ENCODE measurements at regions not wholly inside any gene's neighbourhood (a gene's known extent, or its start where the extent isn't known, plus 50 kb on each side); places are given as distances from the start of the nearest gene placed in this dataset.
"Not testable (repeated sequence)": the region's sequence is repeated elsewhere in the genome, so short reads cannot be mapped to it uniquely, and the experiment has no call there.

DNA sequence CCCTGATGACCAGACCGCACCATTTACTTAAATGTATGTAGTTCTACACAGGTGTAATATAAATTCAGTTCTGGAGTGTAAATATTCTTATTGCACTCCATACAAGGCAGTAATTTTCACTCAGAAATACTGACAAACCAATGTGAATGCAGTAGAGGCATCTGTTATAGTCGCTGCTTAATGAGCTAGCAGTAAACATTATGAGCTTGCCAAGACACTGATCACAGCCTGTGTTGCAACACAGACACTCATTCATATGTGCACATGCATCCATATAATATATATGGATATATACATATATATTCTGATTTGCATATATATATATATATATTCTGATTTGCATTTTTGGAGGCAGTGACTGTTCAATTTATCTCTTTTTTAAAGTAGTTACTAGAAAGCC lies 435.1 kb upstream of the ST8SIA4 start:
- H3K4me2 ChIP-seq (ENCODE audit: low read length), result no peak overlapping the region
- no peaks in the 10 kb centered on the region for H4K20me1 ChIP-seq (ENCODE audit: low read length)
- intact Hi-C loops (cut with micrococcal nuclease), result no loop called here
- no peaks in the 10 kb centered on the region for H3F3A ChIP-seq (ENCODE audit: low read length, unreplicated experiment)
- no peak overlapping the region for H3K9ac ChIP-seq (ENCODE audit: low read length)
- ATAC-seq (no peak), DNase-seq (no peak)
- no peaks in the 10 kb centered on the region for H3K27me3 ChIP-seq (ENCODE audit: low read length)
- no peak for TF ChIP-seq CTCF (conservative IDR thresholded peaks at IDR 0.05; ENCODE audit: low read depth, low read length)
- no peak for TF ChIP-seq EZH2 (IDR thresholded peaks at IDR 0.05; ENCODE audit: low read length, unreplicated experiment)
- TF ChIP-seq EZH2phosphoT487 (IDR thresholded peaks at IDR 0.05; ENCODE audit: borderline replicate concordance, low read length), result no peak
- H3K9me3 ChIP-seq (ENCODE audit: low read length), result no peaks in the 10 kb centered on the region
- no peak overlapping the region for H3K4me3 ChIP-seq (ENCODE audit: low read length)
- H3K36me3 ChIP-seq (ENCODE audit: low read depth, low read length), result no peaks in the 10 kb centered on the region
- no TSS peak for BruUV-seq (replicated peaks)
- POLR2A ChIA-PET (ENCODE audit: unreplicated experiment), result no interaction called here
- H2AFZ ChIP-seq (ENCODE audit: low read length), result no peak overlapping the region
- no peak overlapping the region for H3K27ac ChIP-seq (ENCODE audit: low read length)
- no peaks in the 10 kb centered on the region for H3K9me2 ChIP-seq (replicated peaks; ENCODE audit: low read length)
- no peaks in the 10 kb centered on the region for H3K4me1 ChIP-seq (ENCODE audit: insufficient read depth, low read length)
- H3K79me2 ChIP-seq (ENCODE audit: low read length), result no peaks in the 10 kb centered on the region
- CTCF ChIA-PET, result no interaction called here

- no peaks in the 10 kb centered on the region for H3F3A ChIP-seq (ENCODE audit: low read length, unreplicated experiment)
- H3K9me2 ChIP-seq (replicated peaks; ENCODE audit: low read length), result no peaks in the 10 kb centered on the region
- H4K20me1 ChIP-seq (ENCODE audit: low read length), result no peaks in the 10 kb centered on the region
- ChIA-PET POLR2A (ENCODE audit: unreplicated experiment) (no interaction called here), CTCF (no interaction called here)
- H3K79me2 ChIP-seq (ENCODE audit: low read length), result no peaks in the 10 kb centered on the region
- H3K9me3 ChIP-seq (ENCODE audit: low read length), result no peaks in the 10 kb centered on the region
- DNase-seq (no peak), ATAC-seq (no peak)
- no peak overlapping the region for H3K4me2 ChIP-seq (ENCODE audit: low read length)
- intact Hi-C loops (cut with micrococcal nuclease), result no loop called here
- H3K4me3 ChIP-seq (ENCODE audit: low read length), result no peak overlapping the region
- no peaks in the 10 kb centered on the region for H3K36me3 ChIP-seq (ENCODE audit: low read depth, low read length)
- H3K4me1 ChIP-seq (ENCODE audit: insufficient read depth, low read length), result no peaks in the 10 kb centered on the region
- no peak overlapping the region for H3K27ac ChIP-seq (ENCODE audit: low read length)
- no peak overlapping the region for H2AFZ ChIP-seq (ENCODE audit: low read length)
- H3K9ac ChIP-seq (ENCODE audit: low read length), result no peak overlapping the region
- BruUV-seq (replicated peaks), result no TSS peak
- no peak for TF ChIP-seq EZH2phosphoT487 (IDR thresholded peaks at IDR 0.05; ENCODE audit: borderline replicate concordance, low read length)
- no peak for TF ChIP-seq CTCF (conservative IDR thresholded peaks at IDR 0.05; ENCODE audit: low read depth, low read length)
- no peaks in the 10 kb centered on the region for H3K27me3 ChIP-seq (ENCODE audit: low read length)
Measured at GRCh38 chr5:101327816-101328215, 424.7 kb upstream of the ST8SIA4 start.

- ChIA-PET CTCF (no interaction called here), POLR2A (ENCODE audit: unreplicated experiment) (no interaction called here)
- Histone ChIP-seq H3K9me2 (replicated peaks; ENCODE audit: low read length) (no peaks in the 10 kb centered on the region), H3K9me3 (ENCODE audit: low read length) (no peaks in the 10 kb centered on the region), H3F3A (ENCODE audit: low read length, unreplicated experiment) (no peaks in the 10 kb centered on the region), H3K4me1 (ENCODE audit: insufficient read depth, low read length) (no peaks in the 10 kb centered on the region), H3K79me2 (ENCODE audit: low read length) (no peaks in the 10 kb centered on the region), H4K20me1 (ENCODE audit: low read length) (no peaks in the 10 kb centered on the region), H3K36me3 (ENCODE audit: low read depth, low read length) (no peaks in the 10 kb centered on the region), H3K9ac (ENCODE audit: low read length) (no peak overlapping the region), H3K4me3 (ENCODE audit: low read length) (no peak overlapping the region), H3K4me2 (ENCODE audit: low read length) (no peak overlapping the region), H2AFZ (ENCODE audit: low read length) (no peak overlapping the region), H3K27ac (ENCODE audit: low read length) (no peak overlapping the region), H3K27me3 (ENCODE audit: low read length) (no peaks in the 10 kb centered on the region)
- intact Hi-C loops (cut with micrococcal nuclease), result no loop called here
- DNase-seq, result no peak
- no peak for ATAC-seq
- BruUV-seq (replicated peaks), result no TSS peak
- TF ChIP-seq EZH2 (IDR thresholded peaks at IDR 0.05; ENCODE audit: low read length, unreplicated experiment), result no peak
- TF ChIP-seq EZH2phosphoT487 (IDR thresholded peaks at IDR 0.05; ENCODE audit: borderline replicate concordance, low read length), result no peak
- TF ChIP-seq CTCF (conservative IDR thresholded peaks at IDR 0.05; ENCODE audit: low read depth, low read length), result no peak
Measured at GRCh38 chr5:101326766-101327165, 423.7 kb upstream of the ST8SIA4 start.

DNA sequence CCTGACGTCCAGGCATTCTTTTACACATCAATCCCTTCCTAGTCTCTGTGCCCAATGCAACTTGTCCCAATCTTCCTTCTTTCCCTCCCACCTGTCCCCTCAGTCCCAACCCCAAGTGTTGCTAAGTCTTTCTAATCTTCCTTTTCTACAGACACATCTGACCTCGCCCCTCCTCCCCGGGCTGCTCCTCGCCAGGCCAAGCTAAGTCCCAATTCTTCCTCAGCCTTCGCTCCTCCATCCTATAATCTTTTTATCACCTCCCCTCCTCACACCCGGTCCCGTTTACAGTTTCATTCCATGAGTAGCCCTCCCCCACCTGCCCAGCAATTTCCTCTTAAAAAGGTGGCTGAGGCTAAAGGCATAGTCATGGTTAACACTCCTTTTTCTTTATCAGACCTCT lies 413.3 kb upstream of the ST8SIA4 start:
- H3K9me3 ChIP-seq (ENCODE audit: low read length); POLR2A ChIA-PET (ENCODE audit: unreplicated experiment); DNase-seq; H3K4me1 ChIP-seq (ENCODE audit: insufficient read depth, low read length); H2AFZ ChIP-seq (ENCODE audit: low read length); BruUV-seq (replicated peaks); H3K36me3 ChIP-seq (ENCODE audit: low read depth, low read length); H3K4me2 ChIP-seq (ENCODE audit: low read length); intact Hi-C loops (cut with micrococcal nuclease); ATAC-seq; H4K20me1 ChIP-seq (ENCODE audit: low read length); H3K9me2 ChIP-seq (replicated peaks; ENCODE audit: low read length); H3K27me3 ChIP-seq (ENCODE audit: low read length); H3K9ac ChIP-seq (ENCODE audit: low read length); CTCF ChIA-PET; H3F3A ChIP-seq (ENCODE audit: low read length, unreplicated experiment); H3K27ac ChIP-seq (ENCODE audit: low read length); H3K79me2 ChIP-seq (ENCODE audit: low read length); H3K4me3 ChIP-seq (ENCODE audit: low read length): not testable (repeated sequence)

All from PC-3 (cell line).